ENCODE measurements at regions not wholly inside any gene's neighbourhood (a gene's known extent, or its start where the extent isn't known, plus 50 kb on each side); places are given as distances from the start of the nearest gene placed in this dataset.

DNA sequence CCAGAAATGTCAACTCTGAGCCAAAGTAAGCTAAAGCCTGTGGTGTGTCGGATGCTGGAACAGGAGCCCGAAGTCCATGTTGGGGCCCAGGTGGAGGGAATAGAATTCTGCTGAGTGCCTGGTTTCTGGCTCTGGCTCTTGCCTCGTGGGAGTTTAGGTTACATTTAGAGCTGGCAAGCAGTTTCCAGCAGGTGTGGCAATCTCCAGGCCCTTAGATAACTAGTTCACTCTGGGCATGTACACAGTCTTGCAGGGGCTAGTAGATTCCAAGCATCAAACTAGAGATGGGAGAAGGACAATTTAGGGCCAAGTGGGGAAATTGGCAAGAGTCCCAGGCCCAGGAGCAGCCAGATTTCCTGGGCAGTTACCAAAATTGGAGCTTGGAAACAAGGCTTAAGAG, 56.3 kb upstream of the STOX2 start:
- TF ChIP-seq, protein P1, sequence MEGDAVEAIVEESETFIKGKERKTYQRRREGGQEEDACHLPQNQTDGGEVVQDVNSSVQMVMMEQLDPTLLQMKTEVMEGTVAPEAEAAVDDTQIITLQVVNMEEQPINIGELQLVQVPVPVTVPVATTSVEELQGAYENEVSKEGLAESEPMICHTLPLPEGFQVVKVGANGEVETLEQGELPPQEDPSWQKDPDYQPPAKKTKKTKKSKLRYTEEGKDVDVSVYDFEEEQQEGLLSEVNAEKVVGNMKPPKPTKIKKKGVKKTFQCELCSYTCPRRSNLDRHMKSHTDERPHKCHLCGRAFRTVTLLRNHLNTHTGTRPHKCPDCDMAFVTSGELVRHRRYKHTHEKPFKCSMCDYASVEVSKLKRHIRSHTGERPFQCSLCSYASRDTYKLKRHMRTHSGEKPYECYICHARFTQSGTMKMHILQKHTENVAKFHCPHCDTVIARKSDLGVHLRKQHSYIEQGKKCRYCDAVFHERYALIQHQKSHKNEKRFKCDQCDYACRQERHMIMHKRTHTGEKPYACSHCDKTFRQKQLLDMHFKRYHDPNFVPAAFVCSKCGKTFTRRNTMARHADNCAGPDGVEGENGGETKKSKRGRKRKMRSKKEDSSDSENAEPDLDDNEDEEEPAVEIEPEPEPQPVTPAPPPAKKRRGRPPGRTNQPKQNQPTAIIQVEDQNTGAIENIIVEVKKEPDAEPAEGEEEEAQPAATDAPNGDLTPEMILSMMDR (IDR thresholded peaks at IDR 0.05), result no peak
- no peak for TF ChIP-seq POLR2A (IDR thresholded peaks at IDR 0.05)

Measured in thyroid gland (tissue), 4 donors.